OCI-LY7 (cell line): ENCODE measurements at regions not wholly inside any gene's neighbourhood (a gene's known extent, or its start where the extent isn't known, plus 50 kb on each side); places are given as distances from the start of the nearest gene placed in this dataset.

ENCODE experiments used
- BruUV-seq: library from RNA; stranded (reverse); fragments of 400-500 nt; replicated peaks from 2 replicates; lab custom pipeline; 2021; lab: Mats Ljungman, UMichigan
- CTCF ChIA-PET: fragments of 300-600 bp; sonication (Branson Sonifier 250); formaldehyde crosslinking; loops from one replicate; lab custom pipeline; 2022; ENCODE audit warnings: antibody characterized with exemption; ENCODE audit not compliant: unreplicated experiment; lab: Charles Lee
- POLR2A ChIA-PET: fragments of 300-600 bp; sonication (Branson Sonifier 250); formaldehyde crosslinking; loops from one replicate; lab custom pipeline; 2022; ENCODE audit warnings: antibody characterized with exemption; lab: Charles Lee
- DNase-seq: peaks from one replicate; pipeline ENCODE4 v3.0.0-alpha.2; 2015; ENCODE audit warnings: low spot score
- H2AFZ ChIP-seq: fragments of 200-600 bp; sonication (generic), shearing (Covaris generic); 2 replicates; pipeline ENCODE4 v1.6.1; 2014; ENCODE audit warnings: mild to moderate bottlenecking, antibody characterized with exemption, low read length, moderate library complexity
- H3K27ac ChIP-seq: fragments of 200-600 bp; sonication (generic); 2 replicates; pipeline ENCODE4 v1.5.1; 2014; ENCODE audit warnings: mixed run types, low read depth, mild to moderate bottlenecking, moderate library complexity, low read length, inconsistent platforms; ENCODE audit not compliant: poor library complexity, severe bottlenecking
- H3K36me3 ChIP-seq: fragments of 200-600 bp; sonication (generic); 2 replicates; pipeline ENCODE4 v1.6.1; 2014; ENCODE audit warnings: mild to moderate bottlenecking, antibody characterized with exemption, low read length, moderate library complexity, mixed read lengths; ENCODE audit not compliant: insufficient read depth
- H3K4me1 ChIP-seq: fragments of 200-600 bp; sonication (generic); 2 replicates; pipeline ENCODE4 v1.5.1; 2014; ENCODE audit warnings: mild to moderate bottlenecking, low read length; ENCODE audit not compliant: insufficient read depth, poor library complexity, severe bottlenecking
- H3K4me2 ChIP-seq: fragments of 200-600 bp; sonication (generic); 2 replicates; pipeline ENCODE4 v1.6.1; 2014; ENCODE audit warnings: mild to moderate bottlenecking, low read length
- H3K4me3 ChIP-seq: fragments of 200-600 bp; sonication (generic); 2 replicates; pipeline ENCODE4 v1.5.1; 2014; ENCODE audit warnings: mild to moderate bottlenecking, low read depth, low read length; ENCODE audit not compliant: poor library complexity, severe bottlenecking
- H3K79me2 ChIP-seq: fragments of 200-600 bp; sonication (generic); 2 replicates; pipeline ENCODE4 v1.6.1; 2016; ENCODE audit warnings: low read depth, mild to moderate bottlenecking, low read length, moderate library complexity, mixed read lengths; ENCODE audit not compliant: insufficient read depth
- H3K9me2 ChIP-seq: fragments of 200-600 bp; sonication (generic); 2 replicates; pipeline ENCODE4 v1.6.1; 2016; ENCODE audit warnings: mild to moderate bottlenecking, low read length, mixed read lengths; ENCODE audit not compliant: insufficient read depth
- H3K9me3 ChIP-seq: fragments of 200-600 bp; sonication (generic); 2 replicates; pipeline ENCODE4 v1.6.1; 2014; ENCODE audit warnings: mild to moderate bottlenecking, mixed run types, low read length, mixed read lengths
- H4K20me1 ChIP-seq: fragments of 200-600 bp; sonication (generic); 2 replicates; pipeline ENCODE4 v1.6.1; 2014; ENCODE audit warnings: mild to moderate bottlenecking, antibody characterized with exemption, low read length, moderate library complexity, mixed read lengths; ENCODE audit not compliant: insufficient read depth
- EZH2phosphoT487 ChIP-seq: fragments of 200-600 bp; sonication (generic); IDR thresholded peaks from 2 replicates; pipeline ENCODE4 v1.6.1; 2018; ENCODE audit warnings: low read depth, borderline replicate concordance, mild to moderate bottlenecking, mixed run types, antibody characterized with exemption, low read length, moderate library complexity, mixed read lengths
- intact Hi-C: fragments of 100-400 bp; cut with micrococcal nuclease; formaldehyde crosslinking; loops from one replicate; pipeline ENCODE4 v1.10.0; 2022; ENCODE audit not compliant: unreplicated experiment
- TF ChIP-seq, protein P1 (sequence below): fragments of 200-600 bp; sonication (generic); conservative IDR thresholded peaks from 2 replicates; pipeline ENCODE4 v1.5.1; 2014; ENCODE audit warnings: mild to moderate bottlenecking, antibody characterized with exemption, low read length, moderate library complexity, mixed read lengths

DNA sequence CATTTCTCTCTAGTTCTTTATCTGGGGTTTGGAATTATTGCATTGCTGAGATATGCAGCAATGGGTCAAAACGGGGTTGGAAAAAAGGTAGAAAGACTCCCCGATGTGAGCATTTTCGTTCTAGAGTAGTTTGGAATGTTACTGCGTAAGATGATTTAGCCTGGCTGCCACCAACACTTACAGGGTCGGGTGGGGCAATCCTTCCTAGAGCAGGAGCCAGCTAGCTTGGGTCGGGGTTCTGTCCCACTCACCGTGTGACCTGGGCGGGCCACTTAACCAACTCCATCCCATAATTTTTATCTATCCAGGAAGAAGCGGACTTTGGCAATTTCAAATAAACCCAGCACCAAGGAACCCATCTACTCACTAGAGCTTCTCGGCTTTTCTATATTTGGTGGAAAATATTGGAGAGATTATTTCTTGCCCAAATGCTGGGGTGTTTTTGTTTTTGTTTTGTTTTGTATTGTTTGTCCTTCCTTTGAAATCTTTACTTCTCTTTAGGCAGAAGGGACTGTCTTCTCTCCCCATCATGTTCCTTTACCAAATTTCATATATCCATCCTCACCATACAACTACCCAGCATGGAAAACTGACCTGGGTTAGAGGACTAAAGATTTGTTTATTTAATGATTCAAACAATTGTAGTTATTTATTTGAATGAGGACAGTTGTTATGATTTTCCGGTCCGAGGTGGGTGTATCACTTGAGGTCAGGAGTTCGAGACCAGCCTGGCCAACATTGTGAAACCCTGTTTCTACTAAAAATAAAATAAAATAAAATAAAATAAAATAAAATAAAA lies 72.4 kb downstream of the GPX5 start:
- BruUV-seq: no TSS peak
- Histone ChIP-seq H3K79me2 (no peaks in the 10 kb centered on the region), H3K9me3 (0 out of 2 replicates have a peak, but pooled peaks cover 5% of the 10 kb centered on the region), H3K4me3 (no peak overlapping the region), H2AFZ (no peak overlapping the region), H3K36me3 (no peaks in the 10 kb centered on the region; the same call in 1 of the 2 replicates), H3K27ac (no peak overlapping the region), H4K20me1 (no peaks in the 10 kb centered on the region), H3K4me1 (no peaks in the 10 kb centered on the region), H3K9me2 (no peaks in the 10 kb centered on the region), H3K4me2 (no peak overlapping the region)
- ChIA-PET CTCF (no interaction called here), POLR2A (interaction anchor here (0.7 to 0.8 kb wide), 2 partner anchors 9 to 77 kb away, joined by 3 to 6 read pairs; no protein-coding TSS in a partner anchor)
- no peak for DNase-seq
- TF ChIP-seq, protein P1, sequence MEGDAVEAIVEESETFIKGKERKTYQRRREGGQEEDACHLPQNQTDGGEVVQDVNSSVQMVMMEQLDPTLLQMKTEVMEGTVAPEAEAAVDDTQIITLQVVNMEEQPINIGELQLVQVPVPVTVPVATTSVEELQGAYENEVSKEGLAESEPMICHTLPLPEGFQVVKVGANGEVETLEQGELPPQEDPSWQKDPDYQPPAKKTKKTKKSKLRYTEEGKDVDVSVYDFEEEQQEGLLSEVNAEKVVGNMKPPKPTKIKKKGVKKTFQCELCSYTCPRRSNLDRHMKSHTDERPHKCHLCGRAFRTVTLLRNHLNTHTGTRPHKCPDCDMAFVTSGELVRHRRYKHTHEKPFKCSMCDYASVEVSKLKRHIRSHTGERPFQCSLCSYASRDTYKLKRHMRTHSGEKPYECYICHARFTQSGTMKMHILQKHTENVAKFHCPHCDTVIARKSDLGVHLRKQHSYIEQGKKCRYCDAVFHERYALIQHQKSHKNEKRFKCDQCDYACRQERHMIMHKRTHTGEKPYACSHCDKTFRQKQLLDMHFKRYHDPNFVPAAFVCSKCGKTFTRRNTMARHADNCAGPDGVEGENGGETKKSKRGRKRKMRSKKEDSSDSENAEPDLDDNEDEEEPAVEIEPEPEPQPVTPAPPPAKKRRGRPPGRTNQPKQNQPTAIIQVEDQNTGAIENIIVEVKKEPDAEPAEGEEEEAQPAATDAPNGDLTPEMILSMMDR: no peak
- TF ChIP-seq EZH2phosphoT487: no peak
- intact Hi-C loops: no loop called here

DNA sequence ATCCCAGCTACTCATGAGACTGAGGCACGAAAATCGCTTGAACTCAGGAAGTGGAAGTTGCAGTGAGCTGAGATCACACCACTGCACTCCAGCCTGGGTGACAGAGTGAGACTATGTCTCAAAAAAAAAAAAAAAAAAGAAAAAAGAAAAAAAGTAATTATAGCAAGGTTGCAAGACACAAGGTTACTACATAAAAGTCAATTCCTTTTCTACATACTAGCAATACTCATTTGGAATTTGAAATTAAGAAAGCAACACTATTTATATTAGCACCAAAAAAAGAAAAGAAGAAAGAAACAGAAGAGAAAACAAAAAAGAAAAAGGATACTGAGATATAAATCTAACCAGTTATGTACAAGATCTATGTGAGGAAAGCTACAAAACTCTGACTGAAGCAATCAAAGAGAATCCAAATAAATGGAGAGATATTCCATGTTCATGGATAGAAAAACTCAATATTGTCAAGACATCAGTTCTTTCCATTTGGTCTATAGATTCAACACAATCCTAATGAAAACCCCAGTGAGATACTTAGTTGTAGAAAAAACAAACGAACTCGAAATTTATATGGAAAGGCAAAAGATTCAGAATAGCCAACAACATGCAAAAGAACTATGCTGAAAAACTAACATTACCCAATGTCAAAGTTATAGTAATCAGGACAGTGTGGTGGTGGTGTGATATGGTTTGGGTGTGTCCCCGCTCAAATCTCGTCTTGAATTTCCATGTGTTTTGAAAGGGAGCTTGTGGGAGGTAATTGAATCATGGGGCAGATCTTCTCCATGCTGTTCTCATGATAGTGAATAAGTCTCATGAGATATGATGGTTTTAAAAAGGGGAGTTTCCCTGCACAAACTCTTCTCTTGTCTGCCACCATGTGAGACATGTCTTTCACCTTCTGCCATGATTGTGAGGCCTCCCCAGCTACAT lies 73.3 kb downstream of the GPX5 start:
- H3K4me2 ChIP-seq: no peak overlapping the region
- H3K4me3 ChIP-seq: no peak overlapping the region
- no peaks in the 10 kb centered on the region for H4K20me1 ChIP-seq
- no peak overlapping the region for H3K27ac ChIP-seq
- DNase-seq: no peak
- 0 out of 2 replicates have a peak, but pooled peaks cover 5% of the 10 kb centered on the region for H3K9me3 ChIP-seq
- H3K9me2 ChIP-seq: no peaks in the 10 kb centered on the region
- ChIA-PET CTCF (no interaction called here), POLR2A (interaction anchor here (0.7 to 0.8 kb wide), 2 partner anchors 14 to 78 kb away, joined by 6 to 7 read pairs; no protein-coding TSS in a partner anchor)
- intact Hi-C loops: no loop called here
- no peaks in the 10 kb centered on the region for H3K79me2 ChIP-seq
- H2AFZ ChIP-seq: no peak overlapping the region
- BruUV-seq: no TSS peak
- H3K4me1 ChIP-seq: no peaks in the 10 kb centered on the region
- TF ChIP-seq, protein P1: no peak
- no peak for TF ChIP-seq EZH2phosphoT487
- no peaks in the 10 kb centered on the region; the same call in 1 of the 2 replicates for H3K36me3 ChIP-seq
